Stimulated activated CD4-positive, alpha-beta T cell treated with anti-CD3 and anti-CD28 coated beads, Interleukin-15, amount 100 ng/mL, for 24 hours (primary cell): ENCODE measurements at regions not wholly inside any gene's neighbourhood (a gene's known extent, or its start where the extent isn't known, plus 50 kb on each side); places are given as distances from the start of the nearest gene placed in this dataset.
"Not testable (repeated sequence)": the region's sequence is repeated elsewhere in the genome, so short reads cannot be mapped to it uniquely, and the experiment has no call there.

Experiments
- DNase-seq: peaks from one replicate; pipeline ENCODE4 v3.0.0-alpha.2; 2020

GRCh38 chr20:19903168-19903811 lies 113.9 kb upstream of the NAA20 start:
- no peak for DNase-seq

- no peak for DNase-seq
These were observed 109.7 kb upstream of the NAA20 start for GRCh38 chr20:19907326-19908056.

GRCh38 chr20:19908576-19908975 lies 108.6 kb upstream of the NAA20 start:
- no peak for DNase-seq

- no peak for DNase-seq
These were observed 107.4 kb upstream of the NAA20 start for GRCh38 chr20:19909725-19910124.

- no peak for DNase-seq
These were observed 105.3 kb upstream of the NAA20 start for GRCh38 chr20:19911810-19912382.

- no peak for DNase-seq
These were observed 103.8 kb upstream of the NAA20 start for GRCh38 chr20:19913349-19913748.

GRCh38 chr20:19913927-19914614 lies 103.1 kb upstream of the NAA20 start:
- no peak for DNase-seq

GRCh38 chr20:19915111-19915798 lies 101.9 kb upstream of the NAA20 start:
- DNase-seq, result no peak

- no peak for DNase-seq
These were observed 100.4 kb upstream of the NAA20 start for GRCh38 chr20:19916531-19917485.

- no peak for DNase-seq
These were observed 98.2 kb upstream of the NAA20 start for GRCh38 chr20:19918965-19919329.

GRCh38 chr20:19920381-19921138 lies 96.6 kb upstream of the NAA20 start:
- no peak for DNase-seq

GRCh38 chr20:19921284-19921793 lies 95.8 kb upstream of the NAA20 start:
- no peak for DNase-seq

- not testable (repeated sequence) for DNase-seq
These were observed 95.3 kb upstream of the NAA20 start for GRCh38 chr20:19921829-19922228.

GRCh38 chr20:19922716-19923115 lies 94.4 kb upstream of the NAA20 start:
- no peak for DNase-seq

- DNase-seq, result no peak
These were observed 93.4 kb upstream of the NAA20 start for GRCh38 chr20:19923762-19924161.

GRCh38 chr20:19924255-19924654 lies 92.9 kb upstream of the NAA20 start:
- DNase-seq, result no peak

GRCh38 chr20:19926591-19926990 lies 90.6 kb upstream of the NAA20 start:
- DNase-seq, result no peak

GRCh38 chr20:19928328-19929011 lies 88.7 kb upstream of the NAA20 start:
- no peak for DNase-seq

GRCh38 chr20:19929012-19929360 lies 88.2 kb upstream of the NAA20 start:
- no peak for DNase-seq

- no peak for DNase-seq
These were observed 87.5 kb upstream of the NAA20 start for GRCh38 chr20:19929481-19930145.
